ENCODE measurements at regions not wholly inside any gene's neighbourhood (a gene's known extent, or its start where the extent isn't known, plus 50 kb on each side); places are given as distances from the start of the nearest gene placed in this dataset.
"Not testable (repeated sequence)": the region's sequence is repeated elsewhere in the genome, so short reads cannot be mapped to it uniquely, and the experiment has no call there.

DNA sequence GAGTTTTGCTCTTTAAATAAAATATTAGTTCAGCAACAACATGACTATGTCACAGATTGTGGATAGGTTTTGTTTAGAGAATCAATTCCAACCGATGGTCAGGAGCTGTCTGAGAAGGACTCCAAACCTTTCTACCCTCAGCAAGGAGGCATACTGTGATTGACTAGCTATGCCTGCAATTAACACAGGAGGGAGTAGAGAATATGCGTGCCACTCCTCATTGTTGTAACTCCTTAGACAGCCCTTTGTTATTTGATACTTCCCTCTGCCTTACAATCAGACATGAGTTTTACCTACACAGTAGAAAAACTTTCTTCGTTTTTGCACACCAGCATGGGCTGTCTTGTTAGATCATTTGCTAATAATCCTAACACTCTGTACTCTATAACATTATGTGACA is 796.5 kb downstream of the PRIM2 start:
- TF ChIP-seq, protein P1, sequence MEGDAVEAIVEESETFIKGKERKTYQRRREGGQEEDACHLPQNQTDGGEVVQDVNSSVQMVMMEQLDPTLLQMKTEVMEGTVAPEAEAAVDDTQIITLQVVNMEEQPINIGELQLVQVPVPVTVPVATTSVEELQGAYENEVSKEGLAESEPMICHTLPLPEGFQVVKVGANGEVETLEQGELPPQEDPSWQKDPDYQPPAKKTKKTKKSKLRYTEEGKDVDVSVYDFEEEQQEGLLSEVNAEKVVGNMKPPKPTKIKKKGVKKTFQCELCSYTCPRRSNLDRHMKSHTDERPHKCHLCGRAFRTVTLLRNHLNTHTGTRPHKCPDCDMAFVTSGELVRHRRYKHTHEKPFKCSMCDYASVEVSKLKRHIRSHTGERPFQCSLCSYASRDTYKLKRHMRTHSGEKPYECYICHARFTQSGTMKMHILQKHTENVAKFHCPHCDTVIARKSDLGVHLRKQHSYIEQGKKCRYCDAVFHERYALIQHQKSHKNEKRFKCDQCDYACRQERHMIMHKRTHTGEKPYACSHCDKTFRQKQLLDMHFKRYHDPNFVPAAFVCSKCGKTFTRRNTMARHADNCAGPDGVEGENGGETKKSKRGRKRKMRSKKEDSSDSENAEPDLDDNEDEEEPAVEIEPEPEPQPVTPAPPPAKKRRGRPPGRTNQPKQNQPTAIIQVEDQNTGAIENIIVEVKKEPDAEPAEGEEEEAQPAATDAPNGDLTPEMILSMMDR (IDR thresholded peaks at IDR 0.05; ENCODE audit: unreplicated experiment), result no peak
- intact Hi-C loops (cut with micrococcal nuclease; ENCODE audit: unreplicated experiment), result no loop called here
- no TSS peak for BruUV-seq (replicated peaks)
- H3K9me3 Mint-ChIP-seq (ENCODE audit: low read depth, unreplicated experiment), result no peaks in the 10 kb centered on the region
- no peak overlapping the region for H3K27ac Mint-ChIP-seq (ENCODE audit: unreplicated experiment)
- H3K4me3 Mint-ChIP-seq (ENCODE audit: low read depth, unreplicated experiment), result no peak overlapping the region
- H3K4me1 Mint-ChIP-seq (ENCODE audit: low read depth, unreplicated experiment), result no peaks in the 10 kb centered on the region
- no peaks in the 10 kb centered on the region for H3K36me3 Mint-ChIP-seq (ENCODE audit: insufficient read depth, unreplicated experiment)
- no peak for DNase-seq
- H3K27me3 Mint-ChIP-seq (ENCODE audit: unreplicated experiment), result no peaks in the 10 kb centered on the region
- CTCF ChIA-PET, result no interaction called here

DNA sequence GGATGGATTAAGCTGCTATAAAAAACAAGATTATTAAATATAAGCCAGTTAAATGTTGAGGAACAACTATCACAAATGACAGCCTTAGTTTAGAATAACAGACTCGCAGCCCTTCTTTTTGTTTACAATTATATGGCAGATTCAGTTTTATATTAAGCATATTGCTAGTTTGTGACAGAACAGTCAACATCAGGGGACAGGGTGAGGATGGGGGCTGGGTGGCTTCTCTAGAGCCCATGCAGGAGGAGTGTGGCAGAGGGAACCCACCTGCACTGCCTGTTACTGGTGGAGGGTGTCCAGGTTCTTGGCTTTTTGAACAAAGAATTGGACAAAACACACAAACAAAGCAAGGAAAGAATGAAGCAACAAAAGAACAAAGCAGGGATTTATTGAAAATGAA is 799.7 kb downstream of the PRIM2 start:
- H3K27me3 Mint-ChIP-seq (ENCODE audit: unreplicated experiment); intact Hi-C loops (cut with micrococcal nuclease; ENCODE audit: unreplicated experiment); H3K36me3 Mint-ChIP-seq (ENCODE audit: insufficient read depth, unreplicated experiment); H3K4me1 Mint-ChIP-seq (ENCODE audit: low read depth, unreplicated experiment); H3K4me3 Mint-ChIP-seq (ENCODE audit: low read depth, unreplicated experiment); DNase-seq; H3K27ac Mint-ChIP-seq (ENCODE audit: unreplicated experiment); CTCF ChIA-PET; H3K9me3 Mint-ChIP-seq (ENCODE audit: low read depth, unreplicated experiment); BruUV-seq (replicated peaks): not testable (repeated sequence)

DNA sequence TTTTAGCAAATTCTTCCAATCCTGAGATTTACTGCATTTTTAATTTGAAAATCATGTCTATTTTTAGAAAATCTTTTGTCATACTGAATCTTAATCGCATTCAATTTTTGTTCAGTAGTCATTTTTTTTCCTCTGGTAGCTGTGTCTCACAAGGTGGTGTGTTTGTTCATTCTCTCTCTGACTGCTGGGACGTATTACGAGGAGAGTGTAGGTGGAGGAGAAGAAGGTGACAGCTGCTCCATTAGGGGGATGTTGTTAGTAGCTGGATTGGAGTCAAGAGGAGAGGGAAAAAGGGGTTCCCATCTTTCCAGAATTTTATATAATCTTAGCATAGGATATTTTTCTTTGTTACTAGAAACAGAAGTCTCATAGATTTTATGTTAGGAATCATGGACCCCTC is 804.2 kb downstream of the PRIM2 start:
- intact Hi-C loops (cut with micrococcal nuclease; ENCODE audit: unreplicated experiment); BruUV-seq (replicated peaks); H3K27ac Mint-ChIP-seq (ENCODE audit: unreplicated experiment); CTCF ChIA-PET; H3K27me3 Mint-ChIP-seq (ENCODE audit: unreplicated experiment); DNase-seq; H3K4me3 Mint-ChIP-seq (ENCODE audit: low read depth, unreplicated experiment); H3K4me1 Mint-ChIP-seq (ENCODE audit: low read depth, unreplicated experiment); H3K36me3 Mint-ChIP-seq (ENCODE audit: insufficient read depth, unreplicated experiment); H3K9me3 Mint-ChIP-seq (ENCODE audit: low read depth, unreplicated experiment): not testable (repeated sequence)

DNA sequence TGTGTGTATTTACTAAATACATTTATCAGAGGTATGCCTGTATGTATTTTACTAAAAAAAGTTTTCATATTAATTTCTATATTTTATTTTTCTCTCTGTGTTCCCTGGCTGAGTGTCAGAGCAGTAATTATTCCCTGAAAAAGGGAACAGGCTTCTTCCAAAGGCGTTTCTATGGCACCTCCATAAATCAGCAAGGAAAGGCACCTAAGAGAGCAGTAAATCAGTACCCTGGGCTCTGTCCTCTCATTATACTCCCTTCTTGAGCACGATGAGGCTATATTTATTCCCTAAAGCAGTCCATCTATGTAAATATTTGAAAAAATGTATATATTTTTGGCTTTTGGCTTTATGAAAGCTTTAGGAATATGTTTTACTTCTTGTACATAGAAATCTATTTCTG is 806.3 kb downstream of the PRIM2 start:
- H3K4me3 Mint-ChIP-seq (ENCODE audit: low read depth, unreplicated experiment); H3K36me3 Mint-ChIP-seq (ENCODE audit: insufficient read depth, unreplicated experiment); H3K27me3 Mint-ChIP-seq (ENCODE audit: unreplicated experiment); H3K27ac Mint-ChIP-seq (ENCODE audit: unreplicated experiment); BruUV-seq (replicated peaks); H3K9me3 Mint-ChIP-seq (ENCODE audit: low read depth, unreplicated experiment); CTCF ChIA-PET; DNase-seq; intact Hi-C loops (cut with micrococcal nuclease; ENCODE audit: unreplicated experiment); H3K4me1 Mint-ChIP-seq (ENCODE audit: low read depth, unreplicated experiment): not testable (repeated sequence)

DNA sequence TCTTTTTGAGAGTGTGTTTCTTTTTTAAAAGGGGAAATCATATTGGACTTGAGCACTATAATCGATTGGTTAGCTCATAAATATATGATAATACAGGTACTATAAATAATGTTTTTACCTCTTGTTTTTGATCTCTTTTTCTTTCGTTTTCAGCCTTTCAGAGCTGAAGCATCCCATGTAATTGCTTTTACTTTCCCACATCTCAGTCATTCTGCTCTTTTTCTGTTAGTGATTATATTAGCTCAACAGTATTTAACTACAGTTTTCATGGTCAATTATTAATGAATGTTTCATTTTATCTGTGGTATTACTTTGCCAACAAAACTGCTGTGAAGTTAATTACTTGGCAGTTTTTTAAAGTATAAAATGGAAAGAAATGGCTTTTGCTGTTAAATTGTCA is 811.1 kb downstream of the PRIM2 start:
- CTCF ChIA-PET, result not testable (repeated sequence)

DNA sequence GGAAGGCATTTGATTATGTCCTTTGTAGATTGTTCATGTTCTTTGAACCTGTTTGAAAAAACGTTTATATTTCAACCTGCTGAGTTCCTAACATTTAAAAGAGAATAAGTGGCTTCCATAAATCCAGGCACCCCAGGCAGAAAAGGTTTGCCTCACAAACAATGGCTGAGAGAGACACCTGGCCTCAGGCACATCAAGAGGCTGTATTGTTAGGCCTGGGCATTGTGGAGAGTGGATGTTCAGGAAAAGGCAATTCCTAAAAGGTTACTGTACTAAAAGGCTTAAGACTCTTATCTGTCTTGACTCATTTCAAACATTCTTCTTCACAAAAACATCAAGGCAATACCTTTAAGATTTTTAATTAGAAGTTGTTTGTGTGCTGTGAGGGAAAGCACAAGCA is 811.7 kb downstream of the PRIM2 start:
- H3K4me3 Mint-ChIP-seq (ENCODE audit: low read depth, unreplicated experiment); intact Hi-C loops (cut with micrococcal nuclease; ENCODE audit: unreplicated experiment); CTCF ChIA-PET; H3K4me1 Mint-ChIP-seq (ENCODE audit: low read depth, unreplicated experiment); H3K27ac Mint-ChIP-seq (ENCODE audit: unreplicated experiment); BruUV-seq (replicated peaks); DNase-seq; H3K9me3 Mint-ChIP-seq (ENCODE audit: low read depth, unreplicated experiment); H3K27me3 Mint-ChIP-seq (ENCODE audit: unreplicated experiment); H3K36me3 Mint-ChIP-seq (ENCODE audit: insufficient read depth, unreplicated experiment): not testable (repeated sequence)

More for the DNA sequence above, 811.1 kb downstream of the PRIM2 start:
- H3K27me3 Mint-ChIP-seq (ENCODE audit: unreplicated experiment); H3K36me3 Mint-ChIP-seq (ENCODE audit: insufficient read depth, unreplicated experiment); BruUV-seq (replicated peaks); H3K4me1 Mint-ChIP-seq (ENCODE audit: low read depth, unreplicated experiment); DNase-seq; intact Hi-C loops (cut with micrococcal nuclease; ENCODE audit: unreplicated experiment); H3K27ac Mint-ChIP-seq (ENCODE audit: unreplicated experiment); H3K9me3 Mint-ChIP-seq (ENCODE audit: low read depth, unreplicated experiment); H3K4me3 Mint-ChIP-seq (ENCODE audit: low read depth, unreplicated experiment): not testable (repeated sequence)

DNA sequence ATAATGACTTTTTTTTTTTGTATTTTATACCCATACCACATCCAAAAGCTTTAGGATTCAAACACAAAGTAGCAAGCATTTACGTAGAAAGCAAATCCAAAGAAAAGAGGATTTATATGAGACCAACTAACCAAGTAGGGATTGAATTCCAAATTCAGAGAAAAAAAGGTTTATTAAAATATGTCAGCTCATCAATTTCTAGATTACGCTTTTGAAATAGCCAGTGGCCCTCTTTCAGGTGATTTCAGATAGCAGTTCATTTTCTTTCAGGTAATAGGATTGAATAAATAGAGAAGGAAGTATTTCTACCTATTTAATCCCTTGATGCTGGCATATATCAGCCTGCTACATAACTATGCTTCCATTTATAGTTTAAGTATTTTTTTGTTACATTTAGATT is 822.3 kb downstream of the PRIM2 start:
- H3K9me3 Mint-ChIP-seq (ENCODE audit: low read depth, unreplicated experiment); H3K27me3 Mint-ChIP-seq (ENCODE audit: unreplicated experiment); BruUV-seq (replicated peaks); H3K36me3 Mint-ChIP-seq (ENCODE audit: insufficient read depth, unreplicated experiment); CTCF ChIA-PET; H3K27ac Mint-ChIP-seq (ENCODE audit: unreplicated experiment); DNase-seq; H3K4me1 Mint-ChIP-seq (ENCODE audit: low read depth, unreplicated experiment); H3K4me3 Mint-ChIP-seq (ENCODE audit: low read depth, unreplicated experiment); intact Hi-C loops (cut with micrococcal nuclease; ENCODE audit: unreplicated experiment): not testable (repeated sequence)

DNA sequence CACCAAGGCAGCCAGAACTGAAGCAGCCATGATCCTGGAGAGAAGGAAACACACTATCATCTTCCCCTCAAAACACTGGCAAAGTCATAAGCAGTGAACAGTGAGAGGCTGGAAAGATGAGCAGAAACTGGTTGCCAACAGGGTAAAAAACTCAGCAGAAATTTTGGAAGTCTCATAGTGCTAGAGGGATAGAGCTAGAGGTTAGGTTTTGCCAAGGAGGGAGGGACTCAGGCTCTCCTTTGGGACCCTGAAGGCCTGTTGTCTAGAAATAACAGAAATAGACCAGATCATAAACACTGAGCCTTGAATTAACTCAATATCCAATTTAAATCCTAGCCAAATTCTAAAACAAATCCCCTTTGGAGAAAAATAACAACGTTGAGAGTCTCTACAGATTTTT is 853.6 kb downstream of the PRIM2 start:
- H3K4me1 Mint-ChIP-seq (ENCODE audit: low read depth, unreplicated experiment); H3K4me3 Mint-ChIP-seq (ENCODE audit: low read depth, unreplicated experiment); H3K36me3 Mint-ChIP-seq (ENCODE audit: insufficient read depth, unreplicated experiment); H3K27ac Mint-ChIP-seq (ENCODE audit: unreplicated experiment); H3K27me3 Mint-ChIP-seq (ENCODE audit: unreplicated experiment); CTCF ChIA-PET; H3K9me3 Mint-ChIP-seq (ENCODE audit: low read depth, unreplicated experiment); DNase-seq; intact Hi-C loops (cut with micrococcal nuclease; ENCODE audit: unreplicated experiment); BruUV-seq (replicated peaks): not testable (repeated sequence)

DNA sequence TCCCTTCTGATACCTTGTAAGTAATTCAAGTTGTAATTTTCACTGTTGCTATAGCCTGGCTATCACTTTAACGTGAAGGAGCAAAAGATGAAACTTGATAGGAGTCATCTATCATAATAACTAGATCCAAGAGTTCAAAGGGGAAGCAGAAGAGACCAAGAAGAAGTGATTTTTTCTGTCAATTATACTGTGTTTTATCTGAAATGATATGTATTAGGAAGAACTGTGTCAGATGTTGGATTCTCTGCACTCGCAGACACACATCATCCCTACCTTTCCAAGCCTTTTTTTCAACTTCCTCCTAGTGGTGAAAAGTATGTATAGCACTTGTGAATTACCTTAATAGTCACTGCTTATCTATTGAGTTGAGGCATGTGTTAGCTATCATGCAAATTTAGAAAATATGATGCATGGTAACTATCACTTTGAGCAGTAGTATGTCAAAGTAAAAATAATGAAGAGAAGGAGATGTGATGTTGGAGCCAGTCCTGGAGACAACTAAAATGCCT is 864.2 kb downstream of the PRIM2 start:
- H3K4me1 Mint-ChIP-seq (ENCODE audit: low read depth, unreplicated experiment); H3K4me3 Mint-ChIP-seq (ENCODE audit: low read depth, unreplicated experiment); DNase-seq; intact Hi-C loops (cut with micrococcal nuclease; ENCODE audit: unreplicated experiment); CTCF ChIA-PET; BruUV-seq (replicated peaks); H3K9me3 Mint-ChIP-seq (ENCODE audit: low read depth, unreplicated experiment); H3K27ac Mint-ChIP-seq (ENCODE audit: unreplicated experiment); H3K27me3 Mint-ChIP-seq (ENCODE audit: unreplicated experiment); H3K36me3 Mint-ChIP-seq (ENCODE audit: insufficient read depth, unreplicated experiment): not testable (repeated sequence)

DNA sequence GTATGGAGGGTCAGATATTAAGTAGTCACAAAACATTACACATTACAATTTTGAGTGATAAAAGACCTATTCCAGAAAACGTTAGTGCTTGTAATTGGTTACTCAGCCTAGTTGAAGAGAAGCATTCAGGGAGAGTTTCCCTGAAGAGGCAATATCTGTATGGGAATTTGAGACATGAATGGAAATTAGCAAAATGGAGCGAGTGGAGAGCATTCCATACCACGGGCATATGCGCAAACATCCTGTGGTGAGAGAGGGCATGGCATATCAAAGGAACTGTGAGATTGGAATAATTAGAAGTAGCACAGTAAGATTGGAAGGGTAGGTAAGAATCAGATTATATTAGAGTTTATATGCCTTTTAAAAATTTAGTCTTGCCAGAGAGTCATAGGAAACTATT is 867.9 kb downstream of the PRIM2 start:
- intact Hi-C loops (cut with micrococcal nuclease; ENCODE audit: unreplicated experiment); H3K36me3 Mint-ChIP-seq (ENCODE audit: insufficient read depth, unreplicated experiment); CTCF ChIA-PET; H3K9me3 Mint-ChIP-seq (ENCODE audit: low read depth, unreplicated experiment); DNase-seq; BruUV-seq (replicated peaks); H3K4me3 Mint-ChIP-seq (ENCODE audit: low read depth, unreplicated experiment); H3K4me1 Mint-ChIP-seq (ENCODE audit: low read depth, unreplicated experiment); H3K27ac Mint-ChIP-seq (ENCODE audit: unreplicated experiment); H3K27me3 Mint-ChIP-seq (ENCODE audit: unreplicated experiment): not testable (repeated sequence)
